ENCODE measurements at regions not wholly inside any gene's neighbourhood (a gene's known extent, or its start where the extent isn't known, plus 50 kb on each side); places are given as distances from the start of the nearest gene placed in this dataset.
"Not testable (repeated sequence)": the region's sequence is repeated elsewhere in the genome, so short reads cannot be mapped to it uniquely, and the experiment has no call there.

DNA sequence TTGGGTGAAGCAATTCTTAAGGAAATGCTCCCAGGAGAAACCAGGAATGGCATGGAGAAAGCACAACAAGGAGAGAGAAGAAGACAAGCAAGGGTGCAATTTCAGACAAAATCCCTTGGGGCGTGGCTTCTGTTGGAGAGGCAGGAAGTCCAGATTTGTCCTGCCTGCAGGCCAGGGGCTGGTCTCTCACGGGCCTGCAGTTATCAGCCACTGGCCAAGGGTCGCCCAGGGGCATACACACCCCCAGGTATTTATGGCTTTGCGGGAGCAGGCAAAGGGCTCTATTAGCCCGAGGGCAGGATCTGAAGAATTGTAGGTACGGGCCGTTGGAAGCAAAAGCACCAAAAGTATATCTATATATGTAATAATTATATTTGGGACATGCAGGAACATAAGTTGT lies 87.7 kb downstream of the IYD start:
- no peak for DNase-seq

DNA sequence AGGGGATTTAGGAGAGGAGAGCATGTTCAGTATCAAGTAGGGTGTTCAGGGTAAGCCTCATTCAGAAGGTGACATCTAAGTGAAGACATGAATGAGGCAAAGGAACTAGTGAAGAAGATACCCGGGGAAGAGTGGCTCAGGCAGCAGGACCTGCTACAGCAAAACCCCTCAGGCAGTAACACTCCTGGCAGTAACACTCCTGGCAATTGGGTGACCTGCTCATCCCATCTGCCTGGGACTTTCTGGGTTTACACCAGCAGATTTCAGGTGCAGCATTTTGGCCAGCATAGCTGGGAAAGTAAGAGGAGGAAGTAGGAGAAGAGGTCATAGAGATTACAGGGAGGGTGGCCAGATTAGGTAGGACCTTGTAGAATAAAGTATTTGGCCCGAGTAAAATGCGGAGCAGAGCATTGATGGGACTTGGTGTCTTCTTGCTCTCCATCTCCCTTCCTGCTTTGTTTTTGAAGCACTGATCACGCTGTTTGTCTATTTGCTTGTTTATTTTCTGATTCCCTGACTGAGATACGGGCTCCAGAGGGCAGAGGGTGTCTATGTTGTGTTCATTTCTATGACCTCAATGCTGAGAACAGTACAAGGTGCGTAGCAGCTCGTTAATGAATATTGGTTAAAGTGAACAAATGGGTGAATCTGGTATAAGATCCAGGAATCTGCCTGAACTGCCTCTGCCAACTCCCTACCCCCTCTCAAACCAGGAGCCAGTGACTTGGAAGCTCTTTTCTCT lies 88.3 kb downstream of the IYD start:
- no peak for DNase-seq

DNA sequence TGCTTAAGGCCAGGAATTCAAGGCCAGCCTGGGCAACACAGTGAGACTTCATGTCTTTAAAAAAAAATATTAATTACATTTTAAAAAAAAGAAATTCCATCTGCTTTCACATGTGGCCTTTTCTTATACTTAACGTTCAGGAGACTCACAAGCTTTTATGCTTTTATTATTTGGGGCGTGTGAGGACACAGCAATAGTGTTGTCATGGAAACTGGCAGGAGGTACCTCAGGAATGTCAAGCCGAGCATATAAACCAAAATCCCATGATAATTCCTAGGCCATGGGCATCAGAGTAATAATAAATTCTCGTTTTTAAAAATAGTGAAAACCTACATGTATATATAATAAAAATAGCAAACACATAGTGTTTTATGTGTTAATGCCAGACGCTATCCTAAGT lies 89.8 kb downstream of the IYD start:
- no peak for DNase-seq

DNA sequence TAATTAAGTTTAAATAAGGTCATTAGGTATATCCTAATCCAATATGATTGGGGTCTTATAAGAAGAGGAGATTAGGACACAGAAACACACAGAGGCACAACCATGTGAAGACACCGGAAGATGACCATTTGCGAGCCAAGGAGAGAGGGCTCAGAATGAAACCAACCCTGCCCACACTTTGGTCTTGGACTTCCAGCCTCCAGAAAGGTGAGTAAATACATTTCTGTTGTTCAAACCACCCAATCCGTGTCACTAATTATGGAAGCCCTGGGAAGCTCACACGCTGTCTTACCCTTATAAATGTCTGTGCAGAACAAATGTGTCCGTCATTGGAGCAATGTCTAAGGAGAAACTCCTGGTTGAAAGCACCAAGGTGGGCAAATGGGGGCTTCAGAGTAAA lies 95.0 kb downstream of the IYD start:
- no peak for DNase-seq

DNA sequence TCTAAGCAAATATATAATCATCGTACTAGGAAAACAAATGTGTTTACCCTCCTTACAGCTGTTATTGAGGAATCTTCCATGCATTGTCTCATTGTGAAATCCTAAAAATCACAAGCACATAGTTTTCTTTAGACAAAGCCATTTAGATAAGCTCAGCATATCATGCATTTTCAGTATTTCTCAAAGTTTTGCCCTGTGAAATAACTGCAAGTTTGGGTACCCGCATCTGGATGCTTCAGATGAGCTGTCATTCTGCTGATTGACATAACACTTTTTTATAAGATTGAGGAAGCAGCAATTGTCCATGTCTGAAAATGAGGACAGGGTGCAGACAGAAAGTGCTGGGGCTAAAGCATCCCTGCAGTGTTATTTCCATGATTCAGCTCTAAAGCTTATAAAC lies 96.2 kb downstream of the IYD start:
- no peak for DNase-seq

DNA sequence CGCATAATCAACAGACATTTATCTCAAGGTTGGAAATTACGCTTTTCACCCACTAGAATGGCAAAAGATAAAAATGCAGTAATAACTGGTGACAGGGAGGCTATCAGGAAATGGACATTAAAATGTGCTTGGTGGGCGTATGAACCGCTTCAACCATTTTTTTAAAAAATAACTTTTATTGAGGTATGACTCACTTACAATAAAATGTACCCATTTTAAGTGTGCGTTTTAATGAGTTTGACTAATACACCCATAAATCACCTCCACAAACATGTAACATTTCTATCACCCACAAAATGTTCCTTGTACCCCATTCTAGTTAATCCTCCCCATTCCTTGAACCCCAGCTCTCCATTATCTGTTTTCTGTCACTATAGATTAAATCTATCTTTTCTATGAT lies 96.8 kb downstream of the IYD start:
- no peak for DNase-seq

DNA sequence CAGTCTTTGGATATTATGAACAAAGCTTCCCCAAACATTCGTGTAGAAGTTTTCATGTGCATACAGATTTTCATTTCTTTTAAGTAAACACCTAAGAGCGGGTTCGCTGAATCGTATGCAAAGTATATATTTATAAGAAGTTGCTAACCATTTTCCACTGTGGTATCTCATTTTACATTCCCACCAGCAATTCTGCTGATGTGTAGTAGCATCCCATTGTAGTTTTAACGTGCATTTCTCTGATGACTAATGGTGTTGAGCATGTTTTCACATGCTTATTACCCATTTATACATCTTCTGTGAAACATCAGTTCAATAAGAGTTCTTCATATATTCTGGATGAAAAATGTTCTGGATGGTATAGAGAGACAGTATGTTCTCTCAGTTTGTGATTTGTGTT lies 97.4 kb downstream of the IYD start:
- DNase-seq = no peak

DNA sequence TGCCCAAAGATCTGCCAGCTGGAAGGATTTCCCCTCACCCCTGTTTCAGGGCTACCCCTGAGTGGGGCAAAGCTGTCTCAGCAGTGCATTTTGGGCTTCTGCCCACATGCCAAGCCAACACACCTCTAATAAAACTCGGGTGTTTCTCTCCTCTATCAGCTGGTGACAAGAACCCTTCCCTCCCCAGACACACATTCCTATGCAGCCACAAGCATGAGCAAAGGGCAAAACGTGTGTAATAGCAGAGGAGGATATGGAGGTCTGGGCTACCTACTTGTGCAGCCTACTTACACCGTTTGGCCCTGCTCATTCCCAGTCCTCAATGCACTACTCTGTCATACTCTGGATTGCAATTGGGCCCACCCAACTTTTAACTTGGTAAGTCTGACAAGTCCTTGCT lies 101.3 kb downstream of the IYD start:
- DNase-seq = no peak

DNA sequence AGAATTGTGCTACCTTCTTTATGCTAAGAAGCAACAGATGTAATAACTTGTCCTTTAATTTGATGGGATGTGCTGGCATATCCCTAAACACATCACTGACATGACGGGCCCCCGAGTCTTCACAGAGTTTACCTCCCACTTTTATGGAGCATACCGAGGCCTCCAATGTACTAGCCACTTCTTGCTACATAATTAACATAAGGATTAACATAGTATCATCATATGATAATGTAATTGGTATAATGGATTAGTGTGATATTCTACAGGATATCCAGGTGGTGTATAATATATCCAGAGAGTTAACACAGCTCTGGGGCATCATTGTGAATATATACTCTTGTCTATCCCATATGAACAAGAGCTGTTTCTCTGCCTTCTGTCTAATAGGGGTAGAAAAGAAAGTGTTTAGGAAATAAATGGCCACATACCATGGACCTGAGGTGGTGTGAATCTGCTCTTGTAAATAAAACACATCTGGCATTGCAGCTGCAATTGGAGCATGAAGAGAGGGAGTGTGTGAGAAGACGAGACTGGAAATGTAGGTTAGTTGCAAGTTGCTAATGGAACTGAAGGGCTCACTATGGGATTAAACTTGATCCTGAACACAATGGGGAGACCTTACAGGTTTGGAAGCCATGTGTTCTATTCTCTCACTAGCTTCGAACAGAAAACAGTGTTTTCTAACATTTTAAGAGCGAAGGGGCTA lies 102.3 kb downstream of the IYD start:
- no peak for DNase-seq

DNA sequence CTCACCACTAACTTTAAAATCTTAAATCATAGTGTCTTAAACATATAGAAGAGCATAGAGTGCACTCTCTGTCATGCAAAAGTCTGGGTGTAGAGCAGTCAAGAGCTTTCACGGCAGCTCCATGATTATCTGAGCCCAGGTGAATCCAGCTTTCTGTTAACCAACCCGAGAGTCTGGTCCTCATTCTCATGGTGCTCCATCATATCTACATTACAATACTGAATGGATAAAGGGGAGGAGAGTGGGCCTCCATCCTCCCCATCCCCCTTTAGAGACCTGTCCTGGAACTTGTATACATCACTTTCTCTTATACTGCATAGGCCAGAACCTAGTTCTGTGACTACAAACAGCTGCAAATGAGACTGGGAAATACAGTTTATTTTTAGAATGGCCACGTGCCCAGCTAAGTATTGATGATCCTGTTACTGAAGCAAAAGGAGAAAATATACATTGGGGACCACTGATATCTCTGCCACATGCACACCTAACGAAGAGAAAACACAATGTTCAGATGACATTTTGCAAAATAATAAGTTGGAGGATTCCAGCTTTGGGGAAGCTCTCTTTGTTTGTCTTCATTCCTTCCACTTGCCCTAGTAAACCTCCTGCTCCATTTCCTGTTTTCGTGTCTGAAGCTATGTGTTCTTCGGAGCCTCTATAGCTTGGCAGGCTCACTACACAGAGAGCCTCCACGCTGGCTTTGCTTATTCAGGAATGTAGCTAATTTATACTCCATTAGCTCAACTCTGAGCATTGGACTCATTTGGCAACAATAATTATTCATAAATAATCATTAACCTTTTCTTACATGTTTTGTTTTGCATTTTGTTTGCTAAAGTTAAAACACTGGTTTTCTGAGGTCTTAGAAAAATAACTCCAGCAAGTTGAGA lies 110.1 kb downstream of the IYD start:
- peak; percentile 54 for DNase-seq

DNA sequence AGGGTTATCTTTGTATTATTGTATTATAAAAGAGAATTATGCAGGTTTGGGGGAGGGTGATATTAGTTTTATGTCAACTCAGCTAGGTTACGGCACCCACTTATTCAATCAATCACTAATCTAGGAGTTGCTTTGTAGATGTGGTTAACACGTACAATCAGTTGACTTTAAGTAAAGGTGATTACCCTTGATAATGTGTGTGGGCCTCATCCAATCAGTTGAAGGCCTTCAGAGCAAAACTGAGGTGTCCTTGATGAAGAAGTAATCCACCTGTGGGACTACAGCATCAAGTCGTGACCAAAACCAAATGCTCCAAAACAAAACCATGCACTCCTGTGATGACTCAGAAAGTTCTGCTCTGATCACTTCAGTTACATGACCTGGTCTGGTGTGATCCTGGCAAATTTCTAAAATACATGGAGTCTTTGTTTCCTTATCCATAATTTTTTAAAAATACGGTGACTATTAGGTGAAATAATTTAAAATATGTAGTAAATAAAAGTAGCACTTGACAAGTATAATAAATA lies 114.1 kb downstream of the IYD start:
- DNase-seq = no peak

DNA sequence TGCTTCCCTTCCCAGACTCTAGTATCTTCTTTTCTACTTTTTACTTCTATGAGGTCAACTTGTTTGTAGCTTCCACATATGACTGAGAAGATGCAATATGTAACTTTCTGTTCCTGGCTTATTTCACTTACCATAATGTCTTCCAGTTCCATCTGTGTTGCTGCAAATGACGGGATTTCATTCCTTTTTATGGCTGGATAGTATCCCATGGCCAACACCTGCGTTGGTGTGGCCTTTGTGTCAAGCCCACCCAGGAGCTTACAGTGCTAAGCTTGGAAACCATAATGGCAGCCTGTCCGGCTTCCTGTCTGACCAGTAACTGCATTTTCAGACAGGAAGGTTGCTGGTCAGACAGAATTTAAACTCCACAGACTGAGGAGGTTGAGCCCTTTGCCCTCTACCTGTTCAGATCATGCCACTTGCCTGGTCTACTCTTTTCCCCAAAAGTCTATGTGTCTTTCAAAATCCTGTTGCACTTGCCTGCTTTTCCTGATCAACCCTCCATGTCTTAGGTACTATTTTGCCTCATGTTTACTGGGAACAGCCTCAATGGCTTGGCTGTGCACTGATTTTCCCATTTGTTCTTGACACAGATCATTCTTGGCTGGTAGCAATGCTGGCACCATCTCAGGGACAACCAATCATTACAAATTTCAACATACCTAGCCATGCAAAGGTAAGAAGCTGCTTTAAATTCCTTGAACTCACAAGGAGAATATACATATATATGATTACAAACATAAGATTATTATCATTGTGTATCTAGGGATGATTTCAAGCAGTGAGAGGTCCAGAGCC lies 114.3 kb upstream of the PLEKHG1 start:
- no peak for DNase-seq

DNA sequence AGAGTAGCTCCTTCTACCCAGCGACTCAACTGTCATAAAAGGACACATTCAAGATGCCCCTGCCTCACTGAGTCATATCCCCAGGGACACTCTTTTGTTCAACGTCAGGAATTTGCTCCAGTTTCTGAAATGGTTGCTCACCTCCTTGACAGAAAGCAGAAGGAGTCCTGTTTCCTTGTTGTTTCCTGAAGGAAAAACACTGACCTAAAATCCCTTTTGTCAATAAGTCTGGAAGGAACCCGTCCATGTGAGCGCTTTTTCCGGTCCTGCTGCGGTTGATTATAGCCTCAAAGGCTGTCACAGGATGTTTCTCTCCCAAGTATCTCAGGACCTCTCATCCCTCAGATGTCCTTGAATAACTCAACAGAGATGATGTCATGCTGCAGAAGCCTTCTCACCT lies 113.6 kb upstream of the PLEKHG1 start:
- no peak for DNase-seq

DNA sequence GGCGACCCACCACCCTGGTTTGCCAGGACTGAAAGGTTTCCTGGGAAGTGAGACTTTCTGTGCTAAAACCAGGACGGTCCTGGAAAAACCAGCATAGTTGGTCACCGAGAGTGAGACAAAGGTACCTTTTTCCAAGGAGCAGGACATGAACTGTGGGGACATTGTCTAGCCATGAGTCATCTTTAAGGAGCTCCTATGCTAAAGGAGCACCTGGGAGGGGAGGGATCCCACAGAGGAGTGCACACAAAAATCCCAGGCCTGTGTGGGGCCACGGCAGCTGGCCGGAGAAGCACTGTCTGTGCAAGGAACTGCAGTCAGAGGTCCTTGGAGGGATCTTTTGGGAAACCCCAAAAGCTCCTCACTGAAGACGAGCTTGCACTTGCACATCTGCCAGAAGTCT lies 109.1 kb upstream of the PLEKHG1 start:
- no peak for DNase-seq

DNA sequence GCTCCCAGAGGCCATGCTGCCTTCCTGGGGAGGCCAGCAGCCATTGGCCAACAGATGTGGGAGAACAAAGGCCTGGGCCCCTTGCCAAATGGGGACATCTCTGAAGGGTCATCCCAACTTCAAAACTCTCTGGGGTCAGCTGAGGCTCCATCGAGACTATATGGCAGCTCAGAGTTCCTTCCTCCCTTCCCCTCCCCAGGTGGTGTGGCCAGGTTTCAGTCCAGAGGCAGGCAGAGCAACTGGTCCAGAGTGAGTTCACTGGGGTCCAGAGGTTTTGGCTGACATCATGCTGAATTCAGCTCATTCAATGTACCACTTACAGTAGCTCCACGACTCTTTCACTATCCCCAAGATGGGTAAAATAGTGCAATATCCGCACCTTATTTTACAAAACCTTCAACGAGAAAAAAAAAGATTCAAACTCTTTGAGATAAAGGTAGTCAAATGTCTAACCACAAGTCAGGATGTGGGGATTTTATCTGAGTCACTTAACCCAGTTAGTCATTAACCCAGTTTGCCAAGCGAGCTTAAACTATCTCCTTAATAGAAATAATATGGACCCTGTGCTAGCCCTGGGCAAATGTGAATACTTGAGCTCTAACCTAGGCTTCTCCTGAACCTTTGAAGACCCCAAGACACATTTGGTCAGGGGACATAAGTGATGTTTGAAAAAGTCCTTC lies 108.4 kb upstream of the PLEKHG1 start:
- no peak for DNase-seq

DNA sequence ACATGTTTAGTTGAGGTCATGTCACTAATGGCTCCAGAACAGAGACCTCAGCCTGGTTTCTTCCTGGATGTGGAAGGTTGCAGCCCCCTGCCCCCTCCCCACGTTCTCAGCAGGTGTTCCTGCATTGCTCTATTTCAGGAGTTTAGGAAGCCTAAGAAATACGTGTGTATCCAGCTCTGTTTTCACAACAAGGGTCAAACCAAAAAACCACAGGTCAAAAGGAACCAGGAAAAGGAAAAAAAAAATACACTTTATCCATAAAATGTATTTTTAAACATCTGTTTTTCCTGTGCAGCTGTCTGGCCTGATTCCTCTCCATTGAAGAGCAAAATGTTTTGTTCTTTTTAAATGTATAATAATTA lies 107.9 kb upstream of the PLEKHG1 start:
- no peak for DNase-seq

DNA sequence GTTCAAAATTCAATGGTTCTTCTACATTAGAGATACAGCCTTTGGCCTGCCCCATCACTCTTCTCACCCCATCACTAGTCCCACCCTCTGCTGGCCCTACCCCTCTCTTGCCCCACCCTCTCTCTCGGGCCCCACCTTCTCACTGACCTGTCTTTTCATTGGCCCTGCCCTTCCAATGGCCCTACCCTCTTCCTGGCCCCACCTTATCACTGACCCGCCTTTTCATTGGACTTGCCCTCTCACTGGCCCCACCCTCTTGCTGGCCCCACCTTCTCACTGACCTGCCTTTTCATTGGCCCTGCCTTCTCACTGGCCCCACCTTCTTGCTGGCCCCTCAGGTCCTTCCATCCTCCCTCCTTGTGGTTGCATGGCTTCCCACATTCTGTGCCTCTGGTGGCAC lies 107.2 kb upstream of the PLEKHG1 start:
- no peak for DNase-seq

DNA sequence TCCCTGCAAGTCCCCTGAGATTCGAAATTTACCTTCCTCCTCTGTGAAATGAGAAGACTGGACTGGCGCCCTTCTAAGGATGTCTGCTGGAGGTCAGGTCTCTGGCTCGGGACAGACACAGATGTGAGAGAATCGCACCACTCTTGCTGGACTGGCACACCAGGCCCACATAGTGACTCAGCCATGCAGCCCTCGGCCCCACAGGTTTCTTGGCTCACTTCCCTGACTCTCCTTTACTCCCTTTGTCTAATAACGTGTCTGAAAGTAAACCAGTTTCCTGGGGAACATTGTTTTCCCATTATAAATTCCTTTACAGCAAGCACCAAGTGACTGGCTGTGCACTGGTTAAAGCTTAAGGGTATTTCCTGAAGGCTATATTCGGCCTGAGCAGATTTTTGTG lies 106.7 kb upstream of the PLEKHG1 start:
- DNase-seq = no peak

DNA sequence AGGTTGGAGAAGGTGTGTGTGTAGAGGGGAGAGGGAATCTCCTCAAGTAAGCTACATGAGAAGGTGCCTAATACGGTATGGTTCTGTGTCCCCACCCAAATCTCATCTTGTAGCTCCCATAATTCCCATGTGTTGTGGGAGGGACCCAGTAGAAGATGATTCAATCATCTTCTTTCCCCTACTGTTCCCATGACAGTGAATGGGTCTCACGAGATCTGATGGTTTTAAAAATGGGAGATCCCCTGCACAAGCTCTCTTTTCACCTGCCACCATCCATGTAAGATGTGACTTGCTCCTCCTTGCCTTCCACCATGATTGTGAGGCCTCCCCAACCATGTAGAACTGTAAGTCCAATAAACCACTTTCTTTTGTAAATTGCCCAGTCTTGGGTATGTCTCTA lies 106.1 kb upstream of the PLEKHG1 start:
- not testable (repeated sequence) for DNase-seq

DNA sequence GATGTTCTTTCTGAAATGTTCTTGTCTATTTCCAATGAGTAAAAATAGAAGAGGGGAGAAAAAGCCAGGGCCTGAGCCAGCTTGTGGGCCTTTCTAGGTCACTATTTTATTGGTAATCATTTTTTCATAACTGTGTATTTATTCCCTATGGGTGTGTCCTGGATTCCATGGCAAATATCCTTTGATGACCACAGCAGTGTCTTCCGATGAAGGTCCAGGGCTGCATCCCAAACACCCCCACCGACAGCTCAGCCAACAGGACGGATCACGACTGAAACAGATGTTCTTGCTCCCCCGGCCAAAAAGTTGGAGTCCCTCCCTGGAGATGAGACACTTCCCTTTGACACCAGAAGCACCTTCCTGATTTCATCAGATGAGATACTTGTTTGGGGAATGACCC lies 105.4 kb upstream of the PLEKHG1 start:
- no peak for DNase-seq

DNA sequence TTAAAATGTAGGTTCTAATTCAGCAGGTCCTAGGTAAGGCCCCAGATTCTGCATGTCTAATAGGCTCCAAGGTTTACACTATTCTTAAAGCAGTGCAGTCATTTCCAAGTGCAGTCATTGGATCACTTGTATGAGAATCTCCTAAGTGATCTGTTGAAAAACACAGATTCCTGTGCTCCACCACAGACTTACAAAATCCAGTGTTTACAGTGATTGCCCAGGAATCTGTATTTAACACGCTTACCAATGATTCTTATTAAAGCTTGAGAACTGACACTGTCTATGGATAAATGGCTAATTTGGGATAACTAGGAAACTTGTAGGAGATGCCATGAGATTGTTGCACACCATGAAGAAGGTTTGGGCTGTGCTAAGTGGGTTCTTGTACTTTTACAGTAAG lies 104.6 kb upstream of the PLEKHG1 start:
- no peak for DNase-seq
